Left lung (tissue), 4 donors: ENCODE measurements at regions not wholly inside any gene's neighbourhood (a gene's known extent, or its start where the extent isn't known, plus 50 kb on each side); places are given as distances from the start of the nearest gene placed in this dataset.

Source experiments
- ATAC-seq: fragments of 200-7000 bp; cut with Tn5 transposase; one replicate; pipeline ENCODE4 v1.9.1; 2020; ENCODE audit warnings: moderate library complexity
- DNase-seq, 4 donors: peaks; one replicate each; pipeline ENCODE4 v3.0.0-alpha.2; 2013 to 2020
- H3K27ac ChIP-seq, 2 donors: fragments of 200-600 bp; sonication (generic) in 1 of 2; one replicate each; pipeline versions ENCODE4 v1.5.0 to v1.8.0; 2020 to 2021
- H3K27me3 ChIP-seq, 2 donors: fragments of 200-600 bp; sonication (generic) in 1 of 2; one replicate each; pipeline versions ENCODE4 v1.5.0 to v1.8.0; 2020 to 2021
- H3K36me3 ChIP-seq, 2 donors: fragments of 200-600 bp; sonication (generic) in 1 of 2; one replicate each; pipeline versions ENCODE4 v1.5.0 to v1.8.0; 2020 to 2021
- H3K4me1 ChIP-seq, 2 donors: fragments of 200-600 bp; one replicate each; pipeline ENCODE4 v1.8.0; 2021
- H3K4me3 ChIP-seq, 2 donors: fragments of 200-600 bp; sonication (generic) in 1 of 2; one replicate each; pipeline versions ENCODE4 v1.5.0 to v1.8.0; 2020 to 2021; ENCODE audit warnings: mild to moderate bottlenecking in 1 of 2
- H3K9me3 ChIP-seq, 2 donors: fragments of 200-600 bp; sonication (generic) in 1 of 2; one replicate each; pipeline versions ENCODE4 v1.5.0 to v1.8.0; 2020 to 2021
- intact Hi-C, 2 donors: fragments of 100-400 bp; cut with DNase I; formaldehyde crosslinking; loops; one replicate each; pipeline versions ENCODE4 v1.11.2 to v1.14.2; 2022
- TF ChIP-seq, protein P1 (sequence below), 2 donors: fragments of 200-600 bp; sonication (generic) in 1 of 2; IDR thresholded peaks; one replicate each; pipeline versions ENCODE4 v1.5.0 to v1.8.0; 2021; ENCODE audit warnings: antibody characterized with exemption in 2 of 2
- donor health status: DM: no; HTN: yes; CAD: no.
- donor health status: DM: no; HTN: no; CAD: no.

DNA sequence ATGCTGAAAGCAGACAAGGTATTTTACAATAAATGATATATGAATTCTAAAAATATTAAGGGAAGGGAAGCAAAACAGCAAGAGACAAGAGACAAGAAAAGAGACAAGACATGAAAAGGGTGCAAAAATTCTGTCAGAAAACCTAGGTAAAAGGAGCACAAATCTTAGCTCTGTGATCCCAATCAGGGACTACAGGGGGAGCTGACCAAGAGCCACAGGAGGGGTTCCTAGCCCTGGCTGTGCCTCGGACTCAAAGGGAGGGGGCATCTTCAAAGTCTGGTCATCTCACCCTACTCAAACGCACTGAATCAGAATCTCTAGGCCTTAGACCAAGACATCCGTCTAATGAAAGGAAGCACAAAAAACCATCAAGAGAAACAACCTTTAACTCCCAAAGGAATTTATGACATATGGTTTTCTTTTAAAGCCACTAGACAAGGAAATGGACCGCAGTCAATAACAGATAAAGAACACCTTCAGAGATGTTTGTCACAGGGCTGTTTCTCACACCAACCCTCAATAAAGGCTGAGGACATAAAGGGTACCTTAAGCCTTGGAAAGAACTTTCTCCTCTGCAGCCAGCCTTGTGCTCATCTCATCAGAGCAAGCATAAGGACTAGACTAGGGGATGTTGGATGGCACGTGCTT is 130.4 kb upstream of the CDYL start:
- TF ChIP-seq, protein P1, sequence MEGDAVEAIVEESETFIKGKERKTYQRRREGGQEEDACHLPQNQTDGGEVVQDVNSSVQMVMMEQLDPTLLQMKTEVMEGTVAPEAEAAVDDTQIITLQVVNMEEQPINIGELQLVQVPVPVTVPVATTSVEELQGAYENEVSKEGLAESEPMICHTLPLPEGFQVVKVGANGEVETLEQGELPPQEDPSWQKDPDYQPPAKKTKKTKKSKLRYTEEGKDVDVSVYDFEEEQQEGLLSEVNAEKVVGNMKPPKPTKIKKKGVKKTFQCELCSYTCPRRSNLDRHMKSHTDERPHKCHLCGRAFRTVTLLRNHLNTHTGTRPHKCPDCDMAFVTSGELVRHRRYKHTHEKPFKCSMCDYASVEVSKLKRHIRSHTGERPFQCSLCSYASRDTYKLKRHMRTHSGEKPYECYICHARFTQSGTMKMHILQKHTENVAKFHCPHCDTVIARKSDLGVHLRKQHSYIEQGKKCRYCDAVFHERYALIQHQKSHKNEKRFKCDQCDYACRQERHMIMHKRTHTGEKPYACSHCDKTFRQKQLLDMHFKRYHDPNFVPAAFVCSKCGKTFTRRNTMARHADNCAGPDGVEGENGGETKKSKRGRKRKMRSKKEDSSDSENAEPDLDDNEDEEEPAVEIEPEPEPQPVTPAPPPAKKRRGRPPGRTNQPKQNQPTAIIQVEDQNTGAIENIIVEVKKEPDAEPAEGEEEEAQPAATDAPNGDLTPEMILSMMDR (IDR thresholded peaks at IDR 0.05) = no peak
- no peak for DNase-seq
- Histone ChIP-seq H3K27me3 (peaks cover 0 to 6% of the 10 kb centered on the region in 2 donors), H3K4me3 (no peak overlapping the region), H3K9me3 (no peaks in the 10 kb centered on the region), H3K27ac (no peak overlapping the region), H3K36me3 (no peaks in the 10 kb centered on the region), H3K4me1 (peaks cover 4 to 7% of the 10 kb centered on the region in 2 donors)
- intact Hi-C loops = no loop called here
- no peak for ATAC-seq

DNA sequence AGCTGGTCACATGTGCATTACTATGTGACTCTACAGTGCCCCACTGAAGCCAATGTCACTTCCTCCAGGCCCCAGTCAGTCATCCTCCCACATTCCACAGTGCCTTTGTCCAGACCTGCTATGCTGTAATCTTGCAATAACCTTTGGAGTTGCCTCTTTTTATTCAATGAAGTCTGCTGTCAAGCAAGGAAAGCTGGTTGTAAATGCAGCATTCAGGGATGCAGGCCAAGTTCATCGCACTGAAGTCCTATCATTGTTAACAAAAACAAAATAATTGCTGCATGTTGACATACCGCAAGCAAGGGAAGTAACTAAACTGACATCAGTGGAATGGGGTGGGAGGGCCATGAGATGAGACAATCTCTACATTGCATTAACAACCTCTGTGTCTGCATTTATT is 131.2 kb upstream of the CDYL start:
- TF ChIP-seq, protein P1 (IDR thresholded peaks at IDR 0.05) = no peak
- peaks cover 4 to 7% of the 10 kb centered on the region in 2 donors for H3K4me1 ChIP-seq
- ATAC-seq (no peak), DNase-seq (no peak)
- peaks cover 0 to 6% of the 10 kb centered on the region in 2 donors for H3K27me3 ChIP-seq
- no peaks in the 10 kb centered on the region for H3K36me3 ChIP-seq
- H3K4me3 ChIP-seq = no peak overlapping the region
- no peaks in the 10 kb centered on the region for H3K9me3 ChIP-seq
- no peak overlapping the region for H3K27ac ChIP-seq
- intact Hi-C loops = no loop called here

DNA sequence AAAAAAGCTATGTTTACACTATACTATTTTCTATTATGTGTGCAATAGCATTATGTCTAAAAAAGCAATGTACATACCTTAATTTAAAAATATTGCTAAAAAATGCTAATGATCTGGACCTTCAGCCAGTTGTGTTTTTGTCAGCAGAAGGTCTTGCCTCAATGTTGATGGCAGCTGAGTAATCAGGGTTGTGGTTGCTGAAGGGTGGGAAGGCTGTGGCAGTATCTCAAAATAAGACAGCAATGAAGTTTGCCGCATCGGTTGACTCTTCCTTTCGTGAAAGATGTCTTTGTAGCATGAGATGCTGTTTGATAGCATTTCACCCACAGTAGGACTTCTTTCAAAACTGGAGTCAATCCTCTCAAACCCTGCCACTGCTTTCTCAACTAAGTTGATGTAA is 134.7 kb upstream of the CDYL start:
- Histone ChIP-seq H3K4me1 (no peaks in the 10 kb centered on the region), H3K27me3 (no peaks in the 10 kb centered on the region), H3K27ac (no peak overlapping the region), H3K36me3 (no peaks in the 10 kb centered on the region), H3K4me3 (no peak overlapping the region), H3K9me3 (no peaks in the 10 kb centered on the region)
- no peak for DNase-seq
- intact Hi-C loops = no loop called here
- TF ChIP-seq, protein P1 (IDR thresholded peaks at IDR 0.05) = no peak
- ATAC-seq = no peak

DNA sequence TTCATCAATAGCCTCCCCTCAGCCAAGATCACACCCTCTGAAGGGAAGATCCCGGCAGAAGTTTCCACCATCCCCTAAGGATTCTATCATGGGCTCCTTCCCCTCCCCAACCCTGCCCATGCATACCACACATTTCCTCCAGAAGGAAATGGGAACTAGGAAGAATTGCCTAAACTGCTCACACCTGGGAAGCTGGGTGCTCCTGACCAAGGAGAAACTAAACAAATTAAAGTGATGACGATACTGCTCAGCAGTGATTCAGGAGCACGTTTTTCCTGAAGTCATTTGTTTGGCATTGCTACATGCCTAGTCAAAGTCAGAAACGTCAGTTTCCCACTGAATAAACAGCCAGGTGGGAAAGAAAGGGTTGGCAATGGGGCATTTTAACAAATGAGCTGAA is 136.1 kb upstream of the CDYL start:
- no peak for DNase-seq

DNA sequence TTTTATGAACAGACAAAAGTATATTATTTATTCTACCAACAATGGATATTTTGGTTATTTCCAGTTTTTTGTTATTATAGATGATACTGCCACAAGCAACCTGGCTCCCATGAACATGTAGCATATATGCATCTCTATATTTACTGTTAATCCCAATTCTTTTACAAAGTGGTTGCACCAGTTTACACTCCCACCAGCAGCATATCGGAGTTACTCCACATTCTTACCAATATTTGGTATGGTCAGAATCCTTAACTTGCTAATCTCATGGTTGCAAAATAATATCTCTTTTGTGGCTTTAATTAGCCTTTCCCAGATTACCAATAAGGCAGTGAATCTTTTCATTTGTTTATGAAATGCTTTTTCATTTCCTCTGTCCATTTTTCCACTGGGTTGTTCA is 137.6 kb upstream of the CDYL start:
- intact Hi-C loops = no loop called here
- TF ChIP-seq, protein P1 (IDR thresholded peaks at IDR 0.05) = no peak
- ATAC-seq = no peak

More for the DNA sequence above, 136.1 kb upstream of the CDYL start:
- intact Hi-C loops = no loop called here
- no peak overlapping the region for H3K27ac ChIP-seq
- H3K27me3 ChIP-seq = no peaks in the 10 kb centered on the region
- H3K4me1 ChIP-seq = no peaks in the 10 kb centered on the region
- no peaks in the 10 kb centered on the region for H3K9me3 ChIP-seq
- no peak overlapping the region for H3K4me3 ChIP-seq
- TF ChIP-seq, protein P1 (IDR thresholded peaks at IDR 0.05) = no peak
- H3K36me3 ChIP-seq = no peaks in the 10 kb centered on the region
- ATAC-seq = no peak

More for the DNA sequence above, 137.6 kb upstream of the CDYL start:
- Histone ChIP-seq H3K27ac (no peak overlapping the region), H3K36me3 (no peaks in the 10 kb centered on the region), H3K4me3 (no peak overlapping the region), H3K9me3 (no peaks in the 10 kb centered on the region), H3K4me1 (no peaks in the 10 kb centered on the region), H3K27me3 (no peaks in the 10 kb centered on the region)
- no peak for DNase-seq
